ENCODE measurements at regions not wholly inside any gene's neighbourhood (a gene's known extent, or its start where the extent isn't known, plus 50 kb on each side); places are given as distances from the start of the nearest gene placed in this dataset.

GRCh38 chr20:48283470-48284110 is 498.3 kb upstream of the SULF2 start (continued):
- TF ChIP-seq ZSCAN5A (CRISPR knock-in tag; IDR thresholded peaks at IDR 0.05; ENCODE audit: borderline replicate concordance): no peak
- TF ChIP-seq TRAFD1 (CRISPR knock-in tag; IDR thresholded peaks at IDR 0.05; ENCODE audit: borderline replicate concordance): no peak
- TF ChIP-seq ZNF362 (CRISPR knock-in tag; IDR thresholded peaks at IDR 0.05; ENCODE audit: borderline replicate concordance): no peak
- TF ChIP-seq PAWR (CRISPR knock-in tag; IDR thresholded peaks at IDR 0.05; ENCODE audit: borderline replicate concordance): no peak
- no peak for TF ChIP-seq TBP (CRISPR knock-in tag; IDR thresholded peaks at IDR 0.05)
- peak; percentile 37; the same call in 1 of the 2 replicates for TF ChIP-seq DRAP1 (CRISPR knock-in tag; IDR thresholded peaks at IDR 0.05)
- no peak for TF ChIP-seq ATRX (CRISPR knock-in tag; IDR thresholded peaks at IDR 0.05; ENCODE audit: borderline replicate concordance)
- TF ChIP-seq ZSCAN30 (CRISPR knock-in tag; IDR thresholded peaks at IDR 0.05): no peak
- peak; percentile 63; the same call in 1 of the 2 replicates for TF ChIP-seq HES4 (CRISPR knock-in tag; IDR thresholded peaks at IDR 0.05; ENCODE audit: borderline replicate concordance)
- no peak for TF ChIP-seq FOXP1 (IDR thresholded peaks at IDR 0.05)
- TF ChIP-seq FOXP1 (CRISPR knock-in tag; IDR thresholded peaks at IDR 0.05): peak; percentile 51; the same call in 1 of the 2 replicates
- no peak for TF ChIP-seq ZNF513 (CRISPR knock-in tag; conservative IDR thresholded peaks at IDR 0.05)
- no peak for TF ChIP-seq TEAD2 (CRISPR knock-in tag; IDR thresholded peaks at IDR 0.05)
- TF ChIP-seq ZFYVE20 (CRISPR knock-in tag; IDR thresholded peaks at IDR 0.05; ENCODE audit: borderline replicate concordance, low read depth): no peak
- TF ChIP-seq ZNF143 (CRISPR knock-in tag; IDR thresholded peaks at IDR 0.05): no peak
- TF ChIP-seq CENPT (CRISPR knock-in tag; IDR thresholded peaks at IDR 0.05; ENCODE audit: low read depth): no peak
